Fibroblast of skin of abdomen (primary cell): ENCODE measurements at regions not wholly inside any gene's neighbourhood (a gene's known extent, or its start where the extent isn't known, plus 50 kb on each side); places are given as distances from the start of the nearest gene placed in this dataset.
A peak's percentile ranks its signal among the peaks of the same experiment; 100 is the strongest.

Experiments
- DNase-seq: peaks from one replicate; pipeline ENCODE4 v3.0.0-alpha.2; 2013

GRCh38 chr5:107808671-107809137 lies 138.0 kb upstream of the EFNA5 start:
- no peak for DNase-seq

DNA sequence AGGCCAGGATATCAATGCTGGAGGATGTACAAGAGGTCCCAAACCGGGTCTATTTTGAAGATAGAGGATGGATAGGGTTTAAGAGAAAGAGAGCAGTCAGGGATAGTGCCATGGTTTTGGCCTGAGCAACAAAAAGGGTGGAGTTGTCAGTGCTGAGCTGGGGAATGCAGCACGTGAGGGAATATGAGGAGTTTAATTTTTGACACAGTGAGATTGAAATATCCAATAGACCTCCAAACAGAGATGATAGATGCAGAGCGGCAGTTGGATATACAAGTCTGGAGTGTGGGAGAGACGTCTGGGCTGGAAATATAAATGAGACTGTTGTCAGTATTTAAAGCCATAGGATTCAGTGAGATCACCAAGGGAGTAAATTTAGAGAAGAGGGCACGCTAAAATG lies 136.7 kb upstream of the EFNA5 start:
- DNase-seq, result no peak

- no peak for DNase-seq
These were observed 136.0 kb upstream of the EFNA5 start for GRCh38 chr5:107806705-107807104.

GRCh38 chr5:107806271-107806670 lies 135.5 kb upstream of the EFNA5 start:
- no peak for DNase-seq

DNA sequence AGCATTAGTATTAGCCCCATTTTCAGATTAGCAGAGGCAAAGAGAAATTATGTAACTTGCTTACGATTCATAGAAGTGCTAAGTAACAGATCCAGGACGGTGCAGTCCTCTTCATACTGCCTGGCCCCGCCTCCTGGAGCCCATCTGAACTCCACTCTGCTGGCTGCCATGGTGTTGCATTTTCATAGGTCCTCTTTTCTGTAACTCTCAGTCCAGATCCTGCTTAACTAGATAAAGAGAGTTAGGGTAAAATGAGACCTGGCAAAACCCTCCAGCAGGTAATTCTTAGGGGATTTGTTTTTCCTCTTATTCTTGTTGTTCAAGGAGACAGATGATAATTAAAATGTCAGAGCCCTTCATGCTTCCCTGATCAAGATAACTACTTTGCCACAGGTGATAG lies 135.1 kb upstream of the EFNA5 start:
- no peak for DNase-seq

DNA sequence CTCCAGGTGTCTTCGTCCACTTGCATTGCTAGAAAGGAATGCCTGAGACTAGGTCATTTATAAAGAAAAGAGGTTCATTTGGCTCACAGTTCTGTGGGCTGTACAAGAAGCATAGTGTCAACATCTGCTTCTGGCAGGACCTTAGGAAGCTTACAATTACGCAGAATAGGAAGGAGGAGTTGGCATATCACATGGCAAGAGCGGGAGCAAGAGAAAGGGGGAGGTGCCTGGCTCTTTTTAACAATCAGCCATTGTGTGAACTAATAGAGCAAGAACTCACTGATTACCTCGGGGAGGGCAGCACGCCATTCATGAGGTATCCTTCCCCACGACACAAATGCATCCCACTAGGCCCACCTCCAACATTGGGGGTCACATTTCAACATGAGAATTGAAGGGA lies 134.4 kb upstream of the EFNA5 start:
- DNase-seq, result no peak

GRCh38 chr5:107803728-107804127 lies 133.0 kb upstream of the EFNA5 start:
- DNase-seq, result no peak

DNA sequence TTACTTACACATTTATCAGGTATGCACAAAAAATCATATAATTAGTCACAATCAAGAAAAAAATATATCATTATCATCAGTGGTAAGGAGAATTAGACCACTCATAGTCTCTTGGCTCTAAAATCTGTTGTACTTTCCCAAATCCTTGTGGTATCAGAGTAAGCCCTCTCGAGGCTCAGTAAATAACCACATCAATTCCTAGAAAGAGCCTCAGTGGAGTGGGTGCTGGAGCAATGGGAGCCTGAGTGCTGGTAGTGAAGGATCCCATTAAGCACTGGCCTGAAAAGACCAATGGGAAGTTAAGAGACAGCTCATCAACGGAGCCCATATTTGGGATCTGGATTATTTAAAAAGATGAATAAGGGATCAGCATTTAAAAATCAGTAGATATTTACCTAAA lies 130.3 kb upstream of the EFNA5 start:
- DNase-seq, result no peak

- no peak for DNase-seq
These were observed 128.6 kb upstream of the EFNA5 start for GRCh38 chr5:107799306-107799705.

GRCh38 chr5:107796797-107797196 lies 126.1 kb upstream of the EFNA5 start:
- no peak for DNase-seq

DNA sequence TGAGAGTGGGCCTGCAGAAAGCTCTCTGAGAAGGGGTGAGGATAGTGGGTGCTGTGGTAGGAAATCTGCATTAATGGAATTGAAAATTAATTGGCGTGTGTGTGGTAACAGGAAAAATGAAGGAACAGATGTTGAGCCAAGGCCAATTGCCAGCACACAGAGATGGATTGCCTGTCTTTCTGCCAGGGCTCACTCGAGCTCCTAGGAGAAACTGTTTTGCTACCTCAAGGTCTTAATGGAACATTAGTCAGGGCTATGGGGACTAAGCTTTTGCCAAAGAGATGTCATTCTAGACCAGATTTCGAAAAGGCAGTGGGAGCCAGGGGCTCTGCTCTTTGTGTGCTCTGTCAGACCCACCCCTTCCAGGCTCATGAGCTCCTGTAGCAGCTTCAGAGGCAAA lies 124.0 kb upstream of the EFNA5 start:
- peak; percentile 30 for DNase-seq

GRCh38 chr5:107792940-107793339 lies 122.2 kb upstream of the EFNA5 start:
- no peak for DNase-seq

DNA sequence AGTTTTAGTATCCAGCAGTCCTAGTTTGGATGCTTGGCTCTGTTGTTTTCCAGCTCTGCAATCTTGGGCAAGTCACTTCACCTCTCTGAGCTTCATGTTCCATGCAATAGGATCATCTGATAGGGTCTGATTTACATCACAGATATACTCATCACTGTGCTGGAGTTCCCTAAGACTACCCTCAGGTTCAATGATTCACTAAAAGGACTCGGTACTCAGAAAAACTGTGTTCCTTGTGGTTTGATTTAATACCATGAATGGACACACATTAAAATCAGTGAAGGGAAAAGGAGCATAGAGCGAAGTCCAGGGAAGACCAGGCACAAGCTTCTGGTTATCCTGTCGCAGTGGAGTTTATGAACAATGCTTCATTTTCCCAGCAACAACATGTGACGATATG lies 119.9 kb upstream of the EFNA5 start:
- no peak for DNase-seq

DNA sequence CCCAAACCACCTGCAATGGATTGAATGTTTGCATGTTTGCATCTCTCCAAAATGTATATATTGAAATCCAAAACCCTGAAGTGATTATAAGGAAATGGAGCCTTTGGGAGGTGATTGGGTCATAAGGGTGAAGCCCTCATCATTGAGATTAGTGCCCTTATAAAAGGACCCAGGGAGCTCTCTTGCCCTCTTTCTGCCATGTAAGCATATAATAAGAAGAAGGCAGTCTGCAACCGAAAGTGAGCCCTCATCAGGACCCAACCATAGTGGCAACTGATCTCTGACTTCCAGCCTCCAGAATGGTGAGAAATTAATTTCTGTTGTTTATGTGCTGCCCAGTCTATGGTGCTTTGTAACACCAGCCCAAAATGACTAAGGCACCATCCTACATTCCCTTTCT lies 115.7 kb upstream of the EFNA5 start:
- DNase-seq, result no peak

GRCh38 chr5:107783551-107783950 lies 112.8 kb upstream of the EFNA5 start:
- peak; percentile 12 for DNase-seq

DNA sequence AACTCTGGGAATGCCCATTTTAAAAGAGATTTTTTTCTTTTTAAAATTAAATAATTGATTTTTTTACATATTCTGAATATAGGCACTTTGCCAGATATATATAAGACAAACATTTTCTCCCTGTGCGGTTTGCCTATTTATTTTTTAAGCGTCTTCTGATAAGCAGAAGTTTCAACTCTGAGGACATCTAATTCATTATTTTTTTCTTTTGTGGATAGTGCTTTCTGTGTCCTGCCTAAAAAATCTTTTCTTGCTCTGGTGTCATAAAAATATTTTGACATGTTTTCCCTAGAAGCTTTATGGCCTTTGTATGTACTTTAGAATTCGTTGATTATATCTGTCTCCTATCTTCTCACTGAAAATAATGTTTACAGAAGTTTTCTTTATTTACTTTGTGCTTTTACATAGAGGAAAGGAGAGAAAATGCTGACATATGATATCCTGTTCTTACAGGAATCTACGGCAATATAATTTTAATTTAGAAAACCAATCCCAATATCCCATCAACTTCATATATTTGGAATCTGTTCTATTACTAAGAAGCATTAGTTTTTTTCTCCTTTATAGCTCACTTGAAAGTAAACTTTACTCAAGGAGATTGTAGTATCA lies 111.9 kb upstream of the EFNA5 start:
- no peak for DNase-seq

GRCh38 chr5:107781451-107781850 lies 110.7 kb upstream of the EFNA5 start:
- DNase-seq, result peak; percentile 24

DNA sequence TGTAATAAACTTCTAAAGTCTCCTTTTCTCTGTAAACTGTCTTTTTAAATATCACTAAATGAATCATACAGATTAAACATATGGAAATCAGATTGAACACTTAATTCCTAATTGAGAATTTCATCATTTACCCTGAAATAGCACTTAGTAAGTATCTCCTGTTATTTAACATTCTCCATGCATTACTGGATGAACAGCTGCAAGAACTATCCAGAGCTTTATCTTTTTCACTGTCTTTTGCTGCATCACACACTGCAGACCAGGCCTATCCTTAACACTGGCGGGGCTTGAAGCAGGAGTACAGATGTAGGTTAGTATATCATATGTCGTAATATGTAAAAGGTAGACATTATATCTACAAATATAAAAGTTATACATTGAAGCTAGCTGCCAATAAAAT lies 108.7 kb upstream of the EFNA5 start:
- DNase-seq, result no peak

DNA sequence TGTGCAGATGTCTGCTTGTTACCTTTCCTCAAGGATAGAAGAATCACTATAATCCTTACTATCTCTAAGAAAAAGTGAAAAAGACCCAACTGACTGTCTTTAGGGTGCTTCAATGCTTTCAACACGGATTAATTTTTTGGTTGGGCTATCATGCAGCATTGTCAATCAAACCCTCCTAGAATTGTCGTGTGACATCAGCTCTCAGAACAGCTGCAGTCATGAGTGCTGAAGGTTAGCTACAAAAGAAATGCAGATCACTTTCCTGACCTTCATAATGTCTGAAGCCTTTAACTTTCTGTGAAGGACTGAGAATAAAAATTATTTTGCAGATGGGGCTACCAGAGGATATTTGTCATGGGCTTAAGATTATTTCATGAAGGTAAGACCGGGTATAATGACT lies 107.9 kb upstream of the EFNA5 start:
- DNase-seq, result no peak

GRCh38 chr5:107776922-107777740 lies 106.4 kb upstream of the EFNA5 start:
- no peak for DNase-seq

- DNase-seq, result no peak
These were observed 105.8 kb upstream of the EFNA5 start for GRCh38 chr5:107776506-107776905.

DNA sequence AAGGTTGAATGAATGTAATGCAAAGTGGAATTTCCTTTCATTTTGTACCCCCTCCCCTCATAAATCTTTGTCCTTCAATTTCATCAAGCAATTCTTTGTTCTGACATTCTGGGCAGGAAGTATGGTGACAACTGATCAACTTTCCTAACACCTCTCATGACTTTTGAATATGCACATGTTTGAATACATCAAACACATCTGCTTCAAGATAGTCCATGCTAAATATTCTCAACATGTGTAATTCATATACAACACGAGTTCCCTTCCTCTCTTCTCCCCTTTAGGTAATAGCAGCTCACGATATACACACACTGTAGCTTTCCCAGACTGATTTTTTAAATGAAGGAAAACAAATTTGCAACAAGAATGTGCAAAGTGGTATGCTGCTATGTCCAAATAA lies 103.6 kb upstream of the EFNA5 start:
- no peak for DNase-seq

GRCh38 chr5:107773479-107773878 lies 102.7 kb upstream of the EFNA5 start:
- no peak for DNase-seq
